Effector memory CD4-positive, alpha-beta T cell (primary cell): ENCODE measurements at regions not wholly inside any gene's neighbourhood (a gene's known extent, or its start where the extent isn't known, plus 50 kb on each side); places are given as distances from the start of the nearest gene placed in this dataset.
"Not testable (repeated sequence)": the region's sequence is repeated elsewhere in the genome, so short reads cannot be mapped to it uniquely, and the experiment has no call there.

Source experiments
- DNase-seq, 3 donors: peaks; one replicate each; pipeline ENCODE4 v3.0.0-alpha.2; 2020
- H3K27ac ChIP-seq: 2 replicates; pipeline ENCODE4 v1.7.0; 2013; ENCODE audit warnings: mild to moderate bottlenecking, low read length, moderate library complexity; ENCODE audit not compliant: insufficient read depth, poor library complexity, severe bottlenecking
- H3K27me3 ChIP-seq: replicated peaks from 2 replicates; pipeline ENCODE4 v1.7.0; 2013; ENCODE audit warnings: mild to moderate bottlenecking, low read length; ENCODE audit not compliant: insufficient read depth, control insufficient read depth, poor library complexity, severe bottlenecking
- H3K36me3 ChIP-seq: 2 replicates; pipeline ENCODE4 v1.7.0; 2013; ENCODE audit warnings: mild to moderate bottlenecking, low read length, moderate library complexity; ENCODE audit not compliant: control insufficient read depth, insufficient read depth
- H3K4me1 ChIP-seq: 2 replicates; pipeline ENCODE4 v1.7.0; 2013; ENCODE audit warnings: low read length, mild to moderate bottlenecking; ENCODE audit not compliant: control insufficient read depth, insufficient read depth, poor library complexity, severe bottlenecking
- H3K4me3 ChIP-seq: 2 replicates; pipeline ENCODE4 v1.7.0; 2013; ENCODE audit warnings: low read length, low read depth, mild to moderate bottlenecking; ENCODE audit not compliant: insufficient read depth, poor library complexity, severe bottlenecking
- H3K9me3 ChIP-seq: 2 replicates; pipeline ENCODE4 v1.7.0; 2013; ENCODE audit warnings: mild to moderate bottlenecking, low read length, moderate library complexity; ENCODE audit not compliant: control insufficient read depth

GRCh38 chr6:4407710-4408109, 272.3 kb upstream of the ECI2 start:
- not testable (repeated sequence) for H3K9me3 ChIP-seq, DNase-seq, H3K4me3 ChIP-seq, H3K27me3 ChIP-seq, H3K36me3 ChIP-seq, H3K27ac ChIP-seq, H3K4me1 ChIP-seq

GRCh38 chr6:4405621-4406212, 270.3 kb upstream of the ECI2 start:
- no peaks in the 10 kb centered on the region for H3K9me3 ChIP-seq
- H3K36me3 ChIP-seq, result no peaks in the 10 kb centered on the region
- no peaks in the 10 kb centered on the region for H3K4me1 ChIP-seq
- H3K27ac ChIP-seq, result no peak overlapping the region
- no peak for DNase-seq
- no peak overlapping the region for H3K4me3 ChIP-seq
- no peaks in the 10 kb centered on the region for H3K27me3 ChIP-seq

- Histone ChIP-seq H3K4me1 (no peaks in the 10 kb centered on the region), H3K27ac (no peak overlapping the region), H3K9me3 (no peaks in the 10 kb centered on the region), H3K36me3 (no peaks in the 10 kb centered on the region), H3K27me3 (no peaks in the 10 kb centered on the region), H3K4me3 (no peak overlapping the region)
- no peak for DNase-seq
Observed at GRCh38 chr6:4404415-4404814, 269.0 kb upstream of the ECI2 start.

GRCh38 chr6:4403828-4404227, 268.5 kb upstream of the ECI2 start:
- Histone ChIP-seq H3K36me3 (no peaks in the 10 kb centered on the region), H3K4me1 (no peaks in the 10 kb centered on the region), H3K27me3 (no peaks in the 10 kb centered on the region), H3K27ac (no peak overlapping the region), H3K9me3 (no peaks in the 10 kb centered on the region), H3K4me3 (no peak overlapping the region)
- no peak for DNase-seq

- H3K4me1 ChIP-seq, result no peaks in the 10 kb centered on the region
- H3K9me3 ChIP-seq, result no peaks in the 10 kb centered on the region
- H3K27ac ChIP-seq, result no peak overlapping the region
- H3K4me3 ChIP-seq, result no peak overlapping the region
- DNase-seq, result no peak
- H3K27me3 ChIP-seq, result no peaks in the 10 kb centered on the region
- H3K36me3 ChIP-seq, result no peaks in the 10 kb centered on the region
Observed at GRCh38 chr6:4403023-4403752, 267.8 kb upstream of the ECI2 start.

- Histone ChIP-seq H3K4me1 (no peaks in the 10 kb centered on the region), H3K27ac (no peak overlapping the region), H3K9me3 (no peaks in the 10 kb centered on the region), H3K4me3 (no peak overlapping the region), H3K27me3 (no peaks in the 10 kb centered on the region), H3K36me3 (no peaks in the 10 kb centered on the region)
- DNase-seq, result no peak
Observed at GRCh38 chr6:4402477-4402976, 267.2 kb upstream of the ECI2 start.

- DNase-seq, result no peak
- Histone ChIP-seq H3K27ac (no peak overlapping the region), H3K9me3 (no peaks in the 10 kb centered on the region), H3K36me3 (no peaks in the 10 kb centered on the region), H3K27me3 (no peaks in the 10 kb centered on the region), H3K4me3 (no peak overlapping the region), H3K4me1 (no peaks in the 10 kb centered on the region)
Observed at GRCh38 chr6:4401408-4402368, 266.3 kb upstream of the ECI2 start.

GRCh38 chr6:4399656-4400055, 264.3 kb upstream of the ECI2 start:
- DNase-seq, result no peak
- no peak overlapping the region for H3K27ac ChIP-seq
- H3K27me3 ChIP-seq, result no peaks in the 10 kb centered on the region
- no peaks in the 10 kb centered on the region for H3K9me3 ChIP-seq
- H3K4me3 ChIP-seq, result no peak overlapping the region
- H3K4me1 ChIP-seq, result no peaks in the 10 kb centered on the region
- no peaks in the 10 kb centered on the region for H3K36me3 ChIP-seq

GRCh38 chr6:4398791-4399190, 263.4 kb upstream of the ECI2 start:
- no peaks in the 10 kb centered on the region for H3K4me1 ChIP-seq
- H3K4me3 ChIP-seq, result no peak overlapping the region
- no peaks in the 10 kb centered on the region for H3K27me3 ChIP-seq
- no peaks in the 10 kb centered on the region for H3K36me3 ChIP-seq
- DNase-seq, result no peak
- no peak overlapping the region for H3K27ac ChIP-seq
- no peaks in the 10 kb centered on the region for H3K9me3 ChIP-seq

GRCh38 chr6:4397307-4397706, 261.9 kb upstream of the ECI2 start:
- no peaks in the 10 kb centered on the region for H3K27me3 ChIP-seq
- H3K36me3 ChIP-seq, result no peaks in the 10 kb centered on the region
- no peaks in the 10 kb centered on the region for H3K4me1 ChIP-seq
- no peak overlapping the region for H3K4me3 ChIP-seq
- H3K9me3 ChIP-seq, result no peaks in the 10 kb centered on the region
- no peak for DNase-seq
- H3K27ac ChIP-seq, result no peak overlapping the region
